HEK293 (cell line): ENCODE measurements at regions not wholly inside any gene's neighbourhood (a gene's known extent, or its start where the extent isn't known, plus 50 kb on each side); places are given as distances from the start of the nearest gene placed in this dataset.
A peak's percentile ranks its signal among the peaks of the same experiment; 100 is the strongest.

Experiments used
- KLF16 ChIP-seq: fragments of 450-650 bp; formaldehyde crosslinking; IDR thresholded peaks from 2 replicates; pipeline ENCODE4 v1.5.1; 2017; ENCODE audit warnings: missing biosample characterization, missing genetic modification characterization
- MZF1 ChIP-seq: fragments of 450-650 bp; formaldehyde crosslinking; IDR thresholded peaks from 2 replicates; pipeline ENCODE4 v1.5.1; 2017; ENCODE audit warnings: missing biosample characterization, missing genetic modification characterization, borderline replicate concordance
- SCRT1 ChIP-seq: fragments of 450-650 bp; formaldehyde crosslinking; IDR thresholded peaks from 2 replicates; pipeline ENCODE4 v1.5.1; 2016; ENCODE audit warnings: missing biosample characterization, missing genetic modification characterization, borderline replicate concordance
- SCRT2 ChIP-seq: fragments of 450-650 bp; formaldehyde crosslinking; IDR thresholded peaks from 2 replicates; pipeline ENCODE4 v1.5.1; 2016; ENCODE audit warnings: missing biosample characterization, missing genetic modification characterization
- SP7 ChIP-seq: fragments of 450-650 bp; formaldehyde crosslinking; IDR thresholded peaks from 2 replicates; pipeline ENCODE4 v1.5.1; 2016; ENCODE audit warnings: missing biosample characterization, missing genetic modification characterization
- YY1 ChIP-seq: fragments of 450-650 bp; formaldehyde crosslinking; IDR thresholded peaks from 2 replicates; pipeline ENCODE4 v1.5.1; 2018; ENCODE audit warnings: missing biosample characterization, missing genetic modification characterization
- ZFP69B ChIP-seq: fragments of 450-650 bp; formaldehyde crosslinking; IDR thresholded peaks from 2 replicates; pipeline ENCODE4 v1.5.1; 2016; ENCODE audit warnings: missing biosample characterization, missing genetic modification characterization
- ZIC2 ChIP-seq: fragments of 450-650 bp; formaldehyde crosslinking; IDR thresholded peaks from 2 replicates; pipeline ENCODE4 v1.5.1; 2016; ENCODE audit warnings: missing biosample characterization, missing genetic modification characterization
- ZNF132 ChIP-seq: fragments of 450-650 bp; formaldehyde crosslinking; IDR thresholded peaks from 2 replicates; pipeline ENCODE4 v1.5.1; 2017; ENCODE audit warnings: missing biosample characterization, missing genetic modification characterization, borderline replicate concordance
- ZNF140 ChIP-seq: fragments of 450-650 bp; formaldehyde crosslinking; IDR thresholded peaks from 2 replicates; pipeline ENCODE4 v1.5.1; 2016; ENCODE audit warnings: missing biosample characterization, missing genetic modification characterization
- ZNF146 ChIP-seq: fragments of 450-650 bp; formaldehyde crosslinking; IDR thresholded peaks from 2 replicates; pipeline ENCODE4 v1.5.1; 2016; ENCODE audit warnings: missing biosample characterization, missing genetic modification characterization
- ZNF157 ChIP-seq: fragments of 450-650 bp; formaldehyde crosslinking; IDR thresholded peaks from 2 replicates; pipeline ENCODE4 v1.5.1; 2016; ENCODE audit warnings: missing biosample characterization, missing genetic modification characterization
- ZNF16 ChIP-seq: fragments of 450-650 bp; formaldehyde crosslinking; IDR thresholded peaks from 2 replicates; pipeline ENCODE4 v1.5.1; 2016; ENCODE audit warnings: low read depth, missing biosample characterization, missing genetic modification characterization
- ZNF2 ChIP-seq: fragments of 450-650 bp; formaldehyde crosslinking; IDR thresholded peaks from 2 replicates; pipeline ENCODE4 v1.5.1; 2016; ENCODE audit warnings: missing biosample characterization, missing genetic modification characterization
- ZNF366 ChIP-seq: fragments of 450-650 bp; formaldehyde crosslinking; conservative IDR thresholded peaks from 2 replicates; pipeline ENCODE4 v1.5.1; 2016; ENCODE audit warnings: missing biosample characterization, missing genetic modification characterization
- ZNF391 ChIP-seq: fragments of 450-650 bp; formaldehyde crosslinking; IDR thresholded peaks from 2 replicates; pipeline ENCODE4 v1.5.1; 2016; ENCODE audit warnings: low read depth, missing biosample characterization, missing genetic modification characterization, borderline replicate concordance
- ZNF426 ChIP-seq: fragments of 450-650 bp; formaldehyde crosslinking; IDR thresholded peaks from 2 replicates; pipeline ENCODE4 v1.5.1; 2017; ENCODE audit warnings: missing biosample characterization, missing genetic modification characterization, mild to moderate bottlenecking, inconsistent platforms, moderate library complexity
- ZNF521 ChIP-seq: fragments of 450-650 bp; formaldehyde crosslinking; IDR thresholded peaks from 2 replicates; pipeline ENCODE4 v1.5.1; 2017; ENCODE audit warnings: missing biosample characterization, mild to moderate bottlenecking, missing genetic modification characterization
- ZNF558 ChIP-seq: fragments of 450-650 bp; formaldehyde crosslinking; IDR thresholded peaks from 2 replicates; pipeline ENCODE4 v1.5.1; 2016; ENCODE audit warnings: missing biosample characterization, missing genetic modification characterization
- ZNF561 ChIP-seq: fragments of 450-650 bp; IDR thresholded peaks from 2 replicates; pipeline ENCODE4 v1.5.1; 2018; ENCODE audit warnings: missing biosample characterization, missing genetic modification characterization, borderline replicate concordance
- ZNF610 ChIP-seq: fragments of 450-650 bp; formaldehyde crosslinking; IDR thresholded peaks from 2 replicates; pipeline ENCODE4 v1.5.1; 2016; ENCODE audit warnings: missing biosample characterization, missing genetic modification characterization, borderline replicate concordance
- ZNF629 ChIP-seq: fragments of 450-650 bp; formaldehyde crosslinking; IDR thresholded peaks from 2 replicates; pipeline ENCODE4 v1.5.1; 2017; ENCODE audit warnings: missing biosample characterization, missing genetic modification characterization
- ZNF707 ChIP-seq: fragments of 450-650 bp; formaldehyde crosslinking; IDR thresholded peaks from 2 replicates; pipeline ENCODE4 v1.5.1; 2016; ENCODE audit warnings: missing biosample characterization, missing genetic modification characterization
- TF ChIP-seq, protein P1 (sequence below): fragments of 450-650 bp; formaldehyde crosslinking; IDR thresholded peaks from 2 replicates; pipeline ENCODE4 v1.5.0; 2017; ENCODE audit warnings: missing biosample characterization, missing genetic modification characterization, borderline replicate concordance
- TF ChIP-seq, protein P2 (sequence below): fragments of 450-650 bp; formaldehyde crosslinking; IDR thresholded peaks from 2 replicates; pipeline ENCODE4 v1.5.1; 2016; ENCODE audit warnings: missing biosample characterization, missing genetic modification characterization
- TF ChIP-seq, protein P3 (sequence below): fragments of 450-650 bp; formaldehyde crosslinking; IDR thresholded peaks from 2 replicates; pipeline ENCODE4 v1.5.1; 2016; ENCODE audit warnings: missing biosample characterization, missing genetic modification characterization
- TF ChIP-seq, protein P4 (sequence below): fragments of 450-650 bp; formaldehyde crosslinking; IDR thresholded peaks from 2 replicates; pipeline ENCODE4 v1.5.1; 2017; ENCODE audit warnings: missing biosample characterization, missing genetic modification characterization
- TF ChIP-seq, protein P5 (sequence below): fragments of 450-650 bp; formaldehyde crosslinking; IDR thresholded peaks from 2 replicates; pipeline ENCODE4 v1.5.1; 2016; ENCODE audit warnings: missing biosample characterization, missing genetic modification characterization

DNA sequence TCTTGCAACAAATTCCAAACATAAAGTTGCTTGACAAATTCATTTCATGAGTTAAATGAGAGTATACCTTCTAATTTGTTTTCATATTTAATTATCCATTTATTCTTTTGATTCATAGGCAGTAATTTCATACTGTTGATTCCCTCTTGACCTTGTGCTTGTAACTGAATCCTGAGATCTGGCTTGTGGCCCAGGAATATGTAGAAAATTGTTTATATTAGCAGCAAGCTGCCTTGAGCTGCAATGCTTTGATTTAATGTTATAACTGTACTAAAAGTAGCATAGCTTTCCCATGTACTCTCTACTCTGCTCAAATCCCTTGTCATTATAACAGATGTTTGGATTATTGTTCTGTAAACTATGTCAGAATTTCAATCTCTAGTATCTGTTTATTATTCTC is 780.7 kb downstream of the NR2F1-AS1 start (continued):
- TF ChIP-seq ZNF146, result no peak
- TF ChIP-seq ZNF561 (tag by site-specific recombination), result no peak
- TF ChIP-seq ZFP69B (tag by site-specific recombination), result no peak
- TF ChIP-seq ZNF558 (tag by site-specific recombination), result no peak
- TF ChIP-seq SP7 (tag by site-specific recombination), result peak; percentile 49
- TF ChIP-seq, protein P1, sequence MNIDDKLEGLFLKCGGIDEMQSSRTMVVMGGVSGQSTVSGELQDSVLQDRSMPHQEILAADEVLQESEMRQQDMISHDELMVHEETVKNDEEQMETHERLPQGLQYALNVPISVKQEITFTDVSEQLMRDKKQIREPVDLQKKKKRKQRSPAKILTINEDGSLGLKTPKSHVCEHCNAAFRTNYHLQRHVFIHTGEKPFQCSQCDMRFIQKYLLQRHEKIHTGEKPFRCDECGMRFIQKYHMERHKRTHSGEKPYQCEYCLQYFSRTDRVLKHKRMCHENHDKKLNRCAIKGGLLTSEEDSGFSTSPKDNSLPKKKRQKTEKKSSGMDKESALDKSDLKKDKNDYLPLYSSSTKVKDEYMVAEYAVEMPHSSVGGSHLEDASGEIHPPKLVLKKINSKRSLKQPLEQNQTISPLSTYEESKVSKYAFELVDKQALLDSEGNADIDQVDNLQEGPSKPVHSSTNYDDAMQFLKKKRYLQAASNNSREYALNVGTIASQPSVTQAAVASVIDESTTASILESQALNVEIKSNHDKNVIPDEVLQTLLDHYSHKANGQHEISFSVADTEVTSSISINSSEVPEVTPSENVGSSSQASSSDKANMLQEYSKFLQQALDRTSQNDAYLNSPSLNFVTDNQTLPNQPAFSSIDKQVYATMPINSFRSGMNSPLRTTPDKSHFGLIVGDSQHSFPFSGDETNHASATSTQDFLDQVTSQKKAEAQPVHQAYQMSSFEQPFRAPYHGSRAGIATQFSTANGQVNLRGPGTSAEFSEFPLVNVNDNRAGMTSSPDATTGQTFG (tag by site-specific recombination), result no peak
- no peak for TF ChIP-seq MZF1
- TF ChIP-seq ZNF2 (tag by site-specific recombination), result no peak
- TF ChIP-seq, protein P2, sequence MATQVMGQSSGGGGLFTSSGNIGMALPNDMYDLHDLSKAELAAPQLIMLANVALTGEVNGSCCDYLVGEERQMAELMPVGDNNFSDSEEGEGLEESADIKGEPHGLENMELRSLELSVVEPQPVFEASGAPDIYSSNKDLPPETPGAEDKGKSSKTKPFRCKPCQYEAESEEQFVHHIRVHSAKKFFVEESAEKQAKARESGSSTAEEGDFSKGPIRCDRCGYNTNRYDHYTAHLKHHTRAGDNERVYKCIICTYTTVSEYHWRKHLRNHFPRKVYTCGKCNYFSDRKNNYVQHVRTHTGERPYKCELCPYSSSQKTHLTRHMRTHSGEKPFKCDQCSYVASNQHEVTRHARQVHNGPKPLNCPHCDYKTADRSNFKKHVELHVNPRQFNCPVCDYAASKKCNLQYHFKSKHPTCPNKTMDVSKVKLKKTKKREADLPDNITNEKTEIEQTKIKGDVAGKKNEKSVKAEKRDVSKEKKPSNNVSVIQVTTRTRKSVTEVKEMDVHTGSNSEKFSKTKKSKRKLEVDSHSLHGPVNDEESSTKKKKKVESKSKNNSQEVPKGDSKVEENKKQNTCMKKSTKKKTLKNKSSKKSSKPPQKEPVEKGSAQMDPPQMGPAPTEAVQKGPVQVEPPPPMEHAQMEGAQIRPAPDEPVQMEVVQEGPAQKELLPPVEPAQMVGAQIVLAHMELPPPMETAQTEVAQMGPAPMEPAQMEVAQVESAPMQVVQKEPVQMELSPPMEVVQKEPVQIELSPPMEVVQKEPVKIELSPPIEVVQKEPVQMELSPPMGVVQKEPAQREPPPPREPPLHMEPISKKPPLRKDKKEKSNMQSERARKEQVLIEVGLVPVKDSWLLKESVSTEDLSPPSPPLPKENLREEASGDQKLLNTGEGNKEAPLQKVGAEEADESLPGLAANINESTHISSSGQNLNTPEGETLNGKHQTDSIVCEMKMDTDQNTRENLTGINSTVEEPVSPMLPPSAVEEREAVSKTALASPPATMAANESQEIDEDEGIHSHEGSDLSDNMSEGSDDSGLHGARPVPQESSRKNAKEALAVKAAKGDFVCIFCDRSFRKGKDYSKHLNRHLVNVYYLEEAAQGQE (tag by site-specific recombination), result no peak
- no peak for TF ChIP-seq ZNF157 (tag by site-specific recombination)
- TF ChIP-seq SCRT1 (tag by site-specific recombination), result no peak
- TF ChIP-seq SCRT2 (tag by site-specific recombination), result peak; percentile 75
- TF ChIP-seq ZNF366 (tag by site-specific recombination), result peak; percentile 30; the same call in 1 of the 2 replicates
- no peak for TF ChIP-seq ZNF16
- TF ChIP-seq ZNF391 (tag by site-specific recombination), result no peak
- no peak for TF ChIP-seq ZNF521 (tag by site-specific recombination)
- TF ChIP-seq, protein P3, sequence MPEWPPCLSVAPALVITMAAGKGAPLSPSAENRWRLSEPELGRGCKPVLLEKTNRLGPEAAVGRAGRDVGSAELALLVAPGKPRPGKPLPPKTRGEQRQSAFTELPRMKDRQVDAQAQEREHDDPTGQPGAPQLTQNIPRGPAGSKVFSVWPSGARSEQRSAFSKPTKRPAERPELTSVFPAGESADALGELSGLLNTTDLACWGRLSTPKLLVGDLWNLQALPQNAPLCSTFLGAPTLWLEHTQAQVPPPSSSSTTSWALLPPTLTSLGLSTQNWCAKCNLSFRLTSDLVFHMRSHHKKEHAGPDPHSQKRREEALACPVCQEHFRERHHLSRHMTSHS, result no peak
- 0 out of 2 replicates have a peak, but pooled peaks have one; percentile 26 for TF ChIP-seq ZNF610 (tag by site-specific recombination)
- TF ChIP-seq ZIC2 (tag by site-specific recombination), result no peak
- TF ChIP-seq, protein P4, sequence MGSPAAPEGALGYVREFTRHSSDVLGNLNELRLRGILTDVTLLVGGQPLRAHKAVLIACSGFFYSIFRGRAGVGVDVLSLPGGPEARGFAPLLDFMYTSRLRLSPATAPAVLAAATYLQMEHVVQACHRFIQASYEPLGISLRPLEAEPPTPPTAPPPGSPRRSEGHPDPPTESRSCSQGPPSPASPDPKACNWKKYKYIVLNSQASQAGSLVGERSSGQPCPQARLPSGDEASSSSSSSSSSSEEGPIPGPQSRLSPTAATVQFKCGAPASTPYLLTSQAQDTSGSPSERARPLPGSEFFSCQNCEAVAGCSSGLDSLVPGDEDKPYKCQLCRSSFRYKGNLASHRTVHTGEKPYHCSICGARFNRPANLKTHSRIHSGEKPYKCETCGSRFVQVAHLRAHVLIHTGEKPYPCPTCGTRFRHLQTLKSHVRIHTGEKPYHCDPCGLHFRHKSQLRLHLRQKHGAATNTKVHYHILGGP (tag by site-specific recombination), result no peak
- TF ChIP-seq YY1 (tag by site-specific recombination), result no peak
- no peak for TF ChIP-seq ZNF707 (tag by site-specific recombination)
- TF ChIP-seq, protein P5, sequence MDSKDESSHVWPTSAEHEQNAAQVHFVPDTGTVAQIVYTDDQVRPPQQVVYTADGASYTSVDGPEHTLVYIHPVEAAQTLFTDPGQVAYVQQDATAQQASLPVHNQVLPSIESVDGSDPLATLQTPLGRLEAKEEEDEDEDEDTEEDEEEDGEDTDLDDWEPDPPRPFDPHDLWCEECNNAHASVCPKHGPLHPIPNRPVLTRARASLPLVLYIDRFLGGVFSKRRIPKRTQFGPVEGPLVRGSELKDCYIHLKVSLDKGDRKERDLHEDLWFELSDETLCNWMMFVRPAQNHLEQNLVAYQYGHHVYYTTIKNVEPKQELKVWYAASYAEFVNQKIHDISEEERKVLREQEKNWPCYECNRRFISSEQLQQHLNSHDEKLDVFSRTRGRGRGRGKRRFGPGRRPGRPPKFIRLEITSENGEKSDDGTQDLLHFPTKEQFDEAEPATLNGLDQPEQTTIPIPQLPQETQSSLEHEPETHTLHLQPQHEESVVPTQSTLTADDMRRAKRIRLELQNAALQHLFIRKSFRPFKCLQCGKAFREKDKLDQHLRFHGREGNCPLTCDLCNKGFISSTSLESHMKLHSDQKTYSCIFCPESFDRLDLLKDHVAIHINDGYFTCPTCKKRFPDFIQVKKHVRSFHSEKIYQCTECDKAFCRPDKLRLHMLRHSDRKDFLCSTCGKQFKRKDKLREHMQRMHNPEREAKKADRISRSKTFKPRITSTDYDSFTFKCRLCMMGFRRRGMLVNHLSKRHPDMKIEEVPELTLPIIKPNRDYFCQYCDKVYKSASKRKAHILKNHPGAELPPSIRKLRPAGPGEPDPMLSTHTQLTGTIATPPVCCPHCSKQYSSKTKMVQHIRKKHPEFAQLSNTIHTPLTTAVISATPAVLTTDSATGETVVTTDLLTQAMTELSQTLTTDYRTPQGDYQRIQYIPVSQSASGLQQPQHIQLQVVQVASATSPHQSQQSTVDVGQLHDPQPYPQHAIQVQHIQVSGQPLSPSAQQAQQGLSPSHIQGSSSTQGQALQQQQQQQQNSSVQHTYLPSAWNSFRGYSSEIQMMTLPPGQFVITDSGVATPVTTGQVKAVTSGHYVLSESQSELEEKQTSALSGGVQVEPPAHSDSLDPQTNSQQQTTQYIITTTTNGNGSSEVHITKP (tag by site-specific recombination), result no peak
- no peak for TF ChIP-seq ZNF140 (tag by site-specific recombination)
- no peak for TF ChIP-seq KLF16 (tag by site-specific recombination)
- no peak for TF ChIP-seq ZNF132
- peak; percentile 45; the same call in 1 of the 2 replicates for TF ChIP-seq ZNF629 (tag by site-specific recombination)
- TF ChIP-seq ZNF426 (tag by site-specific recombination), result no peak
